ENCODE measurements at regions not wholly inside any gene's neighbourhood (a gene's known extent, or its start where the extent isn't known, plus 50 kb on each side); places are given as distances from the start of the nearest gene placed in this dataset.

- TF ChIP-seq EP300 (IDR thresholded peaks at IDR 0.05) (no peak), CTCF (IDR thresholded peaks at IDR 0.05) (no peak), POLR2AphosphoS5 (IDR thresholded peaks at IDR 0.05) (no peak), POLR2A (IDR thresholded peaks at IDR 0.05) (no peak)
- intact Hi-C loops (cut with DNase I; ENCODE audit: low total_unique reads), result no loop called here
- Histone ChIP-seq H3K27ac (no peak overlapping the region), H3K9me3 (no peaks in the 10 kb centered on the region), H3K4me3 (no peak overlapping the region), H3K27me3 (no peaks in the 10 kb centered on the region), H3K36me3 (no peaks in the 10 kb centered on the region), H3K4me1 (no peaks in the 10 kb centered on the region)
- no peak for DNase-seq
- WGBS, 5 donors, result 80 to 92% (median 90%) methylated on average over 3 of the region's 3 CpGs
These were observed 475.4 kb upstream of the GHITM start for GRCh38 chr10:83663918-83664317.

GRCh38 chr10:83666762-83667161 lies 472.5 kb upstream of the GHITM start:
- Histone ChIP-seq H3K27me3 (no peaks in the 10 kb centered on the region), H3K4me1 (no peaks in the 10 kb centered on the region), H3K4me3 (no peak overlapping the region), H3K36me3 (no peaks in the 10 kb centered on the region), H3K9me3 (no peaks in the 10 kb centered on the region), H3K27ac (no peak overlapping the region)
- DNase-seq, result no peak
- intact Hi-C loops (cut with DNase I; ENCODE audit: low total_unique reads), result no loop called here
- TF ChIP-seq EP300 (IDR thresholded peaks at IDR 0.05), result no peak
- TF ChIP-seq CTCF (IDR thresholded peaks at IDR 0.05), result no peak
- no peak for TF ChIP-seq POLR2AphosphoS5 (IDR thresholded peaks at IDR 0.05)
- TF ChIP-seq POLR2A (IDR thresholded peaks at IDR 0.05), result no peak
- 78 to 87% (median 81%) methylated on average over 3 of the region's 3 CpGs for WGBS, 5 donors

- H3K4me3 ChIP-seq, result no peak overlapping the region
- intact Hi-C loops (cut with DNase I; ENCODE audit: low total_unique reads), result no loop called here
- no peaks in the 10 kb centered on the region for H3K27me3 ChIP-seq
- 93 to 100% (median 99%) methylated on average over 1 of the region's 1 CpG for WGBS, 5 donors
- TF ChIP-seq POLR2A (IDR thresholded peaks at IDR 0.05) (no peak), EP300 (IDR thresholded peaks at IDR 0.05) (no peak), CTCF (IDR thresholded peaks at IDR 0.05) (no peak), POLR2AphosphoS5 (IDR thresholded peaks at IDR 0.05) (no peak)
- H3K9me3 ChIP-seq, result no peaks in the 10 kb centered on the region
- H3K36me3 ChIP-seq, result no peaks in the 10 kb centered on the region
- H3K27ac ChIP-seq, result no peak overlapping the region
- H3K4me1 ChIP-seq, result no peaks in the 10 kb centered on the region
- no peak for DNase-seq
These were observed 471.7 kb upstream of the GHITM start for GRCh38 chr10:83667594-83667993.

GRCh38 chr10:83673316-83673715 lies 466.0 kb upstream of the GHITM start:
- intact Hi-C loops (cut with DNase I; ENCODE audit: low total_unique reads), result no loop called here
- Histone ChIP-seq H3K27ac (no peak overlapping the region), H3K9me3 (no peaks in the 10 kb centered on the region), H3K36me3 (no peaks in the 10 kb centered on the region), H3K4me1 (no peaks in the 10 kb centered on the region), H3K4me3 (no peak overlapping the region), H3K27me3 (no peaks in the 10 kb centered on the region)
- no peak for TF ChIP-seq POLR2A (IDR thresholded peaks at IDR 0.05)
- TF ChIP-seq POLR2AphosphoS5 (IDR thresholded peaks at IDR 0.05), result no peak
- TF ChIP-seq EP300 (IDR thresholded peaks at IDR 0.05), result no peak
- no peak for TF ChIP-seq CTCF (IDR thresholded peaks at IDR 0.05)
- 56 to 83% (median 76%) methylated on average over 3 of the region's 3 CpGs for WGBS, 5 donors
- DNase-seq, result no peak
